Stimulated activated effector memory CD8-positive, alpha-beta T cell treated with anti-CD3 and anti-CD28 coated beads, Interleukin-12 subunit alpha, Interleukin-12 subunit beta, amount 100 ng/mL, for 72 hours (primary cell): ENCODE measurements at regions not wholly inside any gene's neighbourhood (a gene's known extent, or its start where the extent isn't known, plus 50 kb on each side); places are given as distances from the start of the nearest gene placed in this dataset.
"Not testable (repeated sequence)": the region's sequence is repeated elsewhere in the genome, so short reads cannot be mapped to it uniquely, and the experiment has no call there.

Experiments used
- ATAC-seq: fragments of 150-1000 bp; cut with Tn5 transposase; 2 replicates; pipeline ENCODE4 v1.10.0; 2021
- DNase-seq, 2 donors: peaks; one replicate each; pipeline ENCODE4 v3.0.0; 2021 to 2022; ENCODE audit warnings: low spot score in 2 of 2
- H3K27ac Mint-ChIP-seq: one replicate; pipeline ENCODE4 v1.8.0; 2022; ENCODE audit warnings: mild to moderate bottlenecking, mixed read lengths
- H3K36me3 Mint-ChIP-seq: one replicate; pipeline ENCODE4 v1.8.0; 2022; ENCODE audit warnings: mild to moderate bottlenecking, mixed read lengths
- H3K4me1 Mint-ChIP-seq: one replicate; pipeline ENCODE4 v1.8.0; 2022; ENCODE audit warnings: mixed read lengths
- H3K4me3 Mint-ChIP-seq: one replicate; pipeline ENCODE4 v1.8.0; 2022; ENCODE audit warnings: mild to moderate bottlenecking, mixed read lengths
- H3K9me3 Mint-ChIP-seq: one replicate; pipeline ENCODE4 v1.8.0; 2022; ENCODE audit warnings: mixed read lengths

DNA sequence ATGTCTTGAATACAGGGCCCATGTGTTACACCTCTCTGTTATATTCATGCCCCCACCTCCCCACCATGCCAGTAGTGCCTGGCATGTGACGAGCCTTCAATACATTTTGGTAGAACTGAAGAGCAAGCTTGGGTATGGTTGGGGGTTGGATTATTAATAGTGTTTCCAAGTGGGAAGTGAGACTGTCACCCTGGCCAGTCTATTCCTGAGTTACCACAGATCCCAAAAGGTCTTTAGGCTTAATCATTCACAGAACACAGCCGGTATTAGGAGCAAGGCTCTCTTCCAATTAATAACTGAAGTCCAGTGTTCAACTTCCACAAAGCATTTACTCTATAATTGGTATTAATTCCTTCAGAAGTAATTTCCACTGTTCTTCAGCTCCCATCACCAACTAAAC is 231.9 kb upstream of the LRTM1 start:
- Mint-ChIP-seq H3K4me3 (no peak overlapping the region), H3K9me3 (peaks cover 20% of the 10 kb centered on the region), H3K4me1 (no peaks in the 10 kb centered on the region), H3K27ac (no peak overlapping the region), H3K36me3 (no peaks in the 10 kb centered on the region)
- DNase-seq (no peak), ATAC-seq (no peak)

DNA sequence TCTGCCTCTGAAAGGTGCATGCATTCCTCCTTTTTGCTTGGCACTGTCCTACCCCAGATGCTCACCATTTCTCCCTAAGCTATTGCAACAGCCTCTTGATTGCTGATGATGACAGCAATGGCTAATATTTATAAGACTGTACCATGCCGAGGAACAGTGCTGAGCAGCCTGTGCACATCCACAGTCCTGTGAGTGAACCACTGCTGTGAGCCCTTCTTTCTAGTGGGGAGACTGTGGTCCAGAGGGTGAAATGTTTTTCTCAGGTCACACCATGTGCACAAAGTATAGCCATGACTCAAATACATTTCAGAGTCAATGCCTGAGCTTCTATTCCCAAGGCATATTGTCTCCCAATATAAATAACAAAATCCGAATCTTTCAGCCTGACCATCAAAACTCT is 231.2 kb upstream of the LRTM1 start:
- ATAC-seq (no peak), DNase-seq (no peak)
- Mint-ChIP-seq H3K4me3 (no peak overlapping the region), H3K36me3 (no peaks in the 10 kb centered on the region), H3K27ac (no peak overlapping the region), H3K9me3 (peaks cover 20% of the 10 kb centered on the region), H3K4me1 (no peaks in the 10 kb centered on the region)

GRCh38 chr3:55158345-55158744 is 230.5 kb upstream of the LRTM1 start:
- Mint-ChIP-seq H3K36me3 (no peaks in the 10 kb centered on the region), H3K4me1 (no peaks in the 10 kb centered on the region), H3K27ac (no peak overlapping the region), H3K4me3 (no peak overlapping the region), H3K9me3 (peaks cover 19% of the 10 kb centered on the region)
- no peak for DNase-seq
- no peak for ATAC-seq

DNA sequence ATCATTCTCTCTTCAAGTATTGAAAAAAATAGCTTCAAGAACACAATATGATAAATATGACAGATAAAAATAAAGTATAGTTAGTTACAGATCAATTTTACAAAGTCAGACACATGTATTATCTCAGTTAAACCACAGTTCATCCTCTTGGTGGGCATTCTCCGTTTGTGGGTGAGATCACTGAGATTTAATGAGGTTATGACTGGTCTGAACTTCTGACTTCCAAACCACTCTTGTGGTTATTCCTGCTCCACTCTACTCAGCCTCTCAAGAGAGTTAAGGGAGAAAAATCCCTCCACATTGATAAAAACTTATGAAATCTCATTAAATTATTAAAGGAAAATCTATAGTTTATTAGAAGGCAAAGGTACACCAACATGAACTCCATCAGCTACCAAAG is 229.9 kb upstream of the LRTM1 start:
- no peak for DNase-seq

DNA sequence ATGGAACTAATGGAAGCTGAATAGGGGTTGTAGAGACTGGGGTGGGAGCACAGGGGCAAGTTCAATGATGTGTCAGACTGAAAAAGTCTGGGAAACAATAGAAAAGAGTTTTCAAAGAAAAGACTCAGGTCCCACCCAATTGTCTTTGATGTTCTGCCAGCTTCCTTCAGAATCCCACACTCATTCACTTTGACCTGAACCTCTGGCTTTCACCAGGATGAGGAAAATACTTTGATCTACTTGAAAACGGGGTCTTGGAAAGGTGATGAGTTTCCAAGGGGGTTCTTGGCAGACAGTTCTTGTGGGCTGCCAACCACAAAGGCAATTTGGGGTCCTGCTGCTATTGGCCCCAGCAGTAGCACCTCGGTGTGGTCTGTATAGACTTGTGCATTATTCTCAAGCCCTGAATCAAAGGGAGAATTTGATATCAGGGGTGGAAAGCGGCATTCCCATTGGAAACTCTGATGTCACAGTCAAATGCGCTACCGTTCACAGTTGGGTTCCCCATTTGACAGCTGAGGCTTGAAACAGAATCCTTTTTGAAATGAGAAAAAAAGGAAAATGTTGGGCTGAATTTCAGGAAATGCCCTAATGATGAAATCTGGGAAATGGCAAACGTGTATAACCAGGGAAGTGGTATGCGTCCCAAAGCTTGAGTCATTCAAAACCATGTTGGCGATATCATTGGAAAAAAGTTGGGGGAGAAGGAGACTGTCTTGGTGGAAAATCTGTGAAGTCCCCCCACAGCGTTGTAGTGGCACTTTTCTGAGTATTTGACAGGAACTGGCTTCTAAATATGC is 229.2 kb upstream of the LRTM1 start:
- DNase-seq (no peak), ATAC-seq (no peak)
- Mint-ChIP-seq H3K36me3 (no peaks in the 10 kb centered on the region), H3K4me3 (no peak overlapping the region), H3K4me1 (no peaks in the 10 kb centered on the region), H3K27ac (no peak overlapping the region), H3K9me3 (peaks cover 21% of the 10 kb centered on the region)

More for the DNA sequence above, 229.9 kb upstream of the LRTM1 start:
- no peaks in the 10 kb centered on the region for H3K36me3 Mint-ChIP-seq
- no peak overlapping the region for H3K4me3 Mint-ChIP-seq
- no peaks in the 10 kb centered on the region for H3K4me1 Mint-ChIP-seq
- no peak for ATAC-seq
- H3K27ac Mint-ChIP-seq = no peak overlapping the region
- H3K9me3 Mint-ChIP-seq = peaks cover 16% of the 10 kb centered on the region

DNA sequence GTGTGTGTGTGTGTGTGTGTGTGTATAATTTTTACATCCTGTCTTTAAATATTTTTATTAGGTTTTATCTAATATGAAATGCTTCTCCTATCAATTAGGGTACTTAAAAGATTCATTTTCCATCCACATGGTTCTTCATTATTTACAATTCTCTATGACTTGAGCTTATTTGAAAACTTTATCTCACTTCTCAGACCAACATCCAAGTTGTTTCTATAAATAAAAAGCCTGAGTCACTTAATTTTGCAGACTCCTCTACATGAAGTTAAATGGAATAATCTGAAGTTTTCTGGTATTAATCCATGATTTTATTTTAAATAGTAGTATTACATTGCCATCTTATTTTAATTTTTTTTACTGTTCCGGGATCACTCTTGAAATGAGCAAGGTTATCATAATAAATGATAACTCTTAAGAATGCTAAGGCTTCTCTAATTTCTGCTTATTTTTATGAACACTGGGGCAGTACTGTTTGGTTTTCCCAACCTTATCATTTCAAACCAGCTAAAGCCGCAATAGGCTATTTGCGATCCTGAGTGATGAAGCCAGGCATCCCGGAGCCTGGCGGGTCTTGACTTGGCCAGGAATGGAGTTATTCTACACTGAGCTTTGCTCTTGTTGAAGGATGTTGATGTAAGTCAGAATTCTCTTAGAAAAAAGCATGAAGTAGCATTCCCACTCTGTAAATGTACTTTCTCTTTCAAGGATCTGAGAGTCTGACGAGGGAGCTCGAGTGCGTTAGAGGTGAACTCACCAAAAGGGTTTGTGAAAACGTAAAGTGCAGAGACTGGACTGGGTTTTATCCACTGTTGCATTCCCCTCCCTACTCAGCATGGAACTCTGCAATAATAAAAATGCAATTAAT is 220.2 kb upstream of the LRTM1 start:
- Mint-ChIP-seq H3K9me3 (peaks cover 13% of the 10 kb centered on the region), H3K4me1 (no peaks in the 10 kb centered on the region), H3K4me3 (no peak overlapping the region), H3K36me3 (no peaks in the 10 kb centered on the region), H3K27ac (no peak overlapping the region)
- DNase-seq (no peak), ATAC-seq (no peak)

DNA sequence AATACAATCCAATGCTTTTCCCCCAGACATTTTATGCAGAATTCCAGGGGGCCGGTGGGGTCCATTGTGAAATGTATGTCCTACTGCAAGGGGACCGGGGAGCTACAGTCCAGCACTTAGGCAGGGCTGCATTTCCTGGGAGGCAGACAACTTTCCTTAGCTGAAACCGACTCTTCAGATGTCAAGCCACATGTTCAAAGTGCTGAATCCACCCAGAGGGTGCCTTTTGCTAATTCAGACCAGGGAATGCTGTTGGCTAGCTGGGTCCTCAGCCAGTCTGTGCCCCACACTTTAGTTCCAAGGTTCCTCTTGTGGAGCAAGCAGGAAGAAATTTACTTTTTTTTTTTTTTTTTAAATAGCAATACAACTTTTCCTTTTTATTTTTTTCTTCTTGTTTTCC is 219.5 kb upstream of the LRTM1 start:
- peaks cover 9% of the 10 kb centered on the region for H3K9me3 Mint-ChIP-seq
- H3K27ac Mint-ChIP-seq = no peak overlapping the region
- no peaks in the 10 kb centered on the region for H3K36me3 Mint-ChIP-seq
- ATAC-seq (no peak), DNase-seq (no peak)
- no peak overlapping the region for H3K4me3 Mint-ChIP-seq
- no peaks in the 10 kb centered on the region for H3K4me1 Mint-ChIP-seq

DNA sequence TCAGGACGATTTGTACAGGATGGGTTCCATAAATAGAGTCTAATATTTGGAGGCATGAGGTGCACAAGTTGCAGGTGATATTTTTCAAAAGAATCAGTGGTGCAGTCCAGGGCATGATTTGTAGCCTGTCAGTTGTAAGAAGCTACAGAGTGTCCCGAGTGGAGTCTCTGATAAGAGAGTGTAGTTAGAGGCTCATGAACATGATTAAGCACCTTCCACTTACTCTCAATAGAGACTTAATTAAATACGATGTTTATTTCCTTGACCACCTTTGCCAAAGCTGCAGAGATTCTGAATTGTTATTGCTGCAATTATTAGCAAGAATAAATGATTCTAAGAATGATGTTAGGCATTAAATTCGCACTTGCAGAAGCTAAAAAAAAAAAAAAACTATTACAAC is 218.4 kb upstream of the LRTM1 start:
- Mint-ChIP-seq H3K4me3 (no peak overlapping the region), H3K27ac (no peak overlapping the region)
- DNase-seq = no peak

GRCh38 chr3:55144015-55144673 is 216.3 kb upstream of the LRTM1 start:
- Mint-ChIP-seq H3K27ac (no peak overlapping the region), H3K4me3 (no peak overlapping the region), H3K36me3 (no peaks in the 10 kb centered on the region), H3K9me3 (peaks cover 7% of the 10 kb centered on the region), H3K4me1 (no peaks in the 10 kb centered on the region)
- no peak for ATAC-seq
- DNase-seq = no peak

More for the DNA sequence above, 218.4 kb upstream of the LRTM1 start:
- H3K9me3 Mint-ChIP-seq = peaks cover 7% of the 10 kb centered on the region
- H3K36me3 Mint-ChIP-seq = no peaks in the 10 kb centered on the region
- H3K4me1 Mint-ChIP-seq = no peaks in the 10 kb centered on the region
- no peak for ATAC-seq

DNA sequence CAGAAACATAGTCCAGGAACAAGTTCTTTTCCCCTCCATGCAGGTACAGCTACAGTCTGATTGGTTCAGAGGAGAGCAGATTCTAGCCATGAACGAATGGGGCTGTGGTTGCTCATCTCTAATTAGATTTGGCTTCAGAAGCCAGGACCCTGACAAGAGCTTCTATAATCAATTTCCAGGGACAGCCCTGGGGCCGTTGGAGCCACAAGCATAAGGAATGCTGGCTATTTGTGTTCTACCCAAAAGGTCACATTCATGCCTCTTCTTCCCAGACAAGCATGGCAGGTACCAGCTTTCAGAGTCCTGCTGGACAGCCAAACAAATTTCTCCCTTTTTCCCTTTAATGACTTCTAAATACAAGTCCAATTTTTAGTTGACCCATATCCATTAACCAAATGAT is 215.5 kb upstream of the LRTM1 start:
- no peak for ATAC-seq
- no peaks in the 10 kb centered on the region for H3K36me3 Mint-ChIP-seq
- no peaks in the 10 kb centered on the region for H3K4me1 Mint-ChIP-seq
- no peak for DNase-seq
- peaks cover 2% of the 10 kb centered on the region for H3K9me3 Mint-ChIP-seq
- no peak overlapping the region for H3K27ac Mint-ChIP-seq
- no peak overlapping the region for H3K4me3 Mint-ChIP-seq

- H3K27ac Mint-ChIP-seq, DNase-seq, H3K4me1 Mint-ChIP-seq, H3K9me3 Mint-ChIP-seq, H3K36me3 Mint-ChIP-seq, H3K4me3 Mint-ChIP-seq, ATAC-seq: not testable (repeated sequence)
These were observed 208.4 kb upstream of the LRTM1 start for GRCh38 chr3:55136291-55136690.

- Mint-ChIP-seq H3K27ac (no peak overlapping the region), H3K36me3 (no peaks in the 10 kb centered on the region), H3K9me3 (peaks cover under 1% of the 10 kb centered on the region), H3K4me3 (no peak overlapping the region), H3K4me1 (no peaks in the 10 kb centered on the region)
- DNase-seq (no peak), ATAC-seq (no peak)
These were observed 200.5 kb upstream of the LRTM1 start for GRCh38 chr3:55128225-55128823.

GRCh38 chr3:55127565-55127964 is 199.7 kb upstream of the LRTM1 start:
- Mint-ChIP-seq H3K4me3 (no peak overlapping the region), H3K9me3 (no peaks in the 10 kb centered on the region), H3K4me1 (no peaks in the 10 kb centered on the region), H3K27ac (no peak overlapping the region), H3K36me3 (no peaks in the 10 kb centered on the region)
- DNase-seq (no peak), ATAC-seq (no peak)

DNA sequence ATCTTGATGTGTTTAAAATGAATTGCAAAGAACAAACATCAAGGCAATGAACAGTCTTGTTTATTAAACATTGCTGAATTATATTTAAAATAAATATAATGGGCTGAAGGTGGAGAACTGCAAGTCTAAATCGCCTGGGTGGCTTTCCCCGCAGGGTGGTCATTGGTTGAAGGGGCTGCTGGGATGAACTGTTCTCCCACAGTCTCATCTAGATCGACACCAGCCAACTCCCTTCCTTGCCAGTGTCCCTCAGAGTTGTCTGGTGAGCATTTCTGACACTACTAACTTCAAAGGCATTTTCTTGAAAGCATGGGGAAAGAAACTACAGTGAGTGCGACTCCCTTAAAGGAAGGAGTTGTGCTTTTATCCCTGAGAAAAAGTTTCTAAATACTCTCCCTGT is 196.5 kb upstream of the LRTM1 start:
- Mint-ChIP-seq H3K4me3 (no peak overlapping the region), H3K4me1 (no peaks in the 10 kb centered on the region), H3K36me3 (no peaks in the 10 kb centered on the region)

More for the DNA sequence above, 196.5 kb upstream of the LRTM1 start:
- Mint-ChIP-seq H3K27ac (no peak overlapping the region), H3K9me3 (no peaks in the 10 kb centered on the region)
- ATAC-seq (no peak), DNase-seq (no peak)
